ENCODE measurements at regions not wholly inside any gene's neighbourhood (a gene's known extent, or its start where the extent isn't known, plus 50 kb on each side); places are given as distances from the start of the nearest gene placed in this dataset.

DNA sequence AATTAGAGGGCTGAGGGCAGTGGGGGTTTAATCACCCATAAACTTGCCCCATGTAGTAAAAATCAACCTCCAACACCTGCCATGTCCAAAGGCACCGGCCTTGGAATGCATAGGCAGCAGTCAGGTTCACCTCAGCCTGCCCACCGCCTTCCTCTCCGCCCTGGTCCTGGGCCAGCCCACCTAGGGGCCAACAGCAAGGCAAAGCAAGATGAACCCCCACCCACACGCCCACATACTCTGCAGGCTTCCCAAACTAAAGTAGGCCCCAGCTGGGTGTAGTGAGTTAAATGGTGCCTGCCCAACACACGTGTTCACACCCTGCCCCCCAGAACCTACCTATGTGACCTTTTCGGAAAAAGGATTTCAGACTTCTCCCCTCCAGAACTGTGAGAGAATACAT is 92.9 kb upstream of the RAI14 start:
- no peak overlapping the region for H3K4me2 ChIP-seq (ENCODE audit: insufficient read depth, low read length)
- DNase-seq (ENCODE audit: low read depth, low spot score) = no peak
- H3K4me1 ChIP-seq (ENCODE audit: control insufficient read depth, extremely low read depth, insufficient read depth, low read length) = no peaks in the 10 kb centered on the region
- dilution Hi-C loops (cut with MboI; ENCODE audit: extremely low pct_ligation_motif_present, low sequenced_read_pairs) (no loop called here), intact Hi-C loops (cut with micrococcal nuclease) (no loop called here)
- H3K9me1 ChIP-seq (replicated peaks; ENCODE audit: control insufficient read depth, extremely low read depth, insufficient read depth, low read length) = no peaks in the 10 kb centered on the region
- H3K27ac ChIP-seq (ENCODE audit: insufficient read depth, low read depth, low read length) = no peak overlapping the region
- no peaks in the 10 kb centered on the region for H4K20me1 ChIP-seq (replicated peaks; ENCODE audit: control insufficient read depth, extremely low read depth, insufficient read depth, low read length)
- TF ChIP-seq JUN (IDR thresholded peaks at IDR 0.05; ENCODE audit: borderline replicate concordance, insufficient read depth, insufficient read length, low read depth) = no peak
- no peaks in the 10 kb centered on the region for H3K27me3 ChIP-seq (ENCODE audit: control insufficient read depth in 2 of 2, insufficient read depth in 2 of 2, low read length in 2 of 2)
- no peak overlapping the region for H3K4me3 ChIP-seq (replicated peaks in 1 of 3; ENCODE audit: insufficient read depth in 1 of 3, low read depth in 1 of 3, low read length in 3 of 3)
- H3K79me2 ChIP-seq (ENCODE audit: control insufficient read depth, insufficient read depth, low read length) = no peaks in the 10 kb centered on the region
- BruUV-seq (replicated peaks) = no TSS peak
- H3K9ac ChIP-seq (replicated peaks; ENCODE audit: extremely low read depth, insufficient read depth, low read length) = no peak overlapping the region
- H2AFZ ChIP-seq (ENCODE audit: low read depth, low read length) = no peak overlapping the region
- ChIA-PET CTCF (interaction anchor here (1.1 kb wide), 1 partner anchor 10 kb away, joined by 4 read pairs; no protein-coding TSS in a partner anchor), POLR2A (no interaction called here)
- H3K36me3 ChIP-seq (ENCODE audit: control insufficient read depth in 2 of 2, extremely low read depth in 1 of 2, insufficient read depth in 2 of 2, low read length in 2 of 2) = no peaks in the 10 kb centered on the region
- FAIRE-seq = no peak
- no peaks in the 10 kb centered on the region for H3K9me3 ChIP-seq (replicated peaks; ENCODE audit: control insufficient read depth, insufficient read depth, low read length)

- no peaks in the 10 kb centered on the region for H3K4me1 ChIP-seq (ENCODE audit: control insufficient read depth, extremely low read depth, insufficient read depth, low read length)
- H3K4me3 ChIP-seq (replicated peaks in 1 of 3; ENCODE audit: insufficient read depth in 1 of 3, low read depth in 1 of 3, low read length in 3 of 3) = no peak overlapping the region
- no peaks in the 10 kb centered on the region for H3K79me2 ChIP-seq (ENCODE audit: control insufficient read depth, insufficient read depth, low read length)
- no peaks in the 10 kb centered on the region for H4K20me1 ChIP-seq (replicated peaks; ENCODE audit: control insufficient read depth, extremely low read depth, insufficient read depth, low read length)
- intact Hi-C loops (cut with micrococcal nuclease) (no loop called here), dilution Hi-C loops (cut with MboI; ENCODE audit: extremely low pct_ligation_motif_present, low sequenced_read_pairs) (no loop called here)
- ChIA-PET CTCF (interaction anchor here (2.1 kb wide), 1 partner anchor 11 kb away, joined by 7 read pairs; no protein-coding TSS in a partner anchor), POLR2A (no interaction called here)
- H3K27me3 ChIP-seq (ENCODE audit: control insufficient read depth in 2 of 2, insufficient read depth in 2 of 2, low read length in 2 of 2) = no peaks in the 10 kb centered on the region
- H3K9me3 ChIP-seq (replicated peaks; ENCODE audit: control insufficient read depth, insufficient read depth, low read length) = no peaks in the 10 kb centered on the region
- peak overlapping the region; percentile 60 for H2AFZ ChIP-seq (ENCODE audit: low read depth, low read length)
- H3K27ac ChIP-seq (ENCODE audit: insufficient read depth, low read depth, low read length) = no peak overlapping the region
- TF ChIP-seq JUN (IDR thresholded peaks at IDR 0.05; ENCODE audit: borderline replicate concordance, insufficient read depth, insufficient read length, low read depth) (no peak), EZH2 (IDR thresholded peaks at IDR 0.05; ENCODE audit: borderline replicate concordance, low read depth, low read length, severe bottlenecking) (no peak), POLR2A (IDR thresholded peaks at IDR 0.05; ENCODE audit: low read depth, low read length) (no peak), MYC (IDR thresholded peaks at IDR 0.05; ENCODE audit: low read depth, low read length) (no peak), GATA2 (IDR thresholded peaks at IDR 0.05; ENCODE audit: insufficient read depth, insufficient read length, low read depth, low read length) (no peak)
- TF ChIP-seq, protein P1, sequence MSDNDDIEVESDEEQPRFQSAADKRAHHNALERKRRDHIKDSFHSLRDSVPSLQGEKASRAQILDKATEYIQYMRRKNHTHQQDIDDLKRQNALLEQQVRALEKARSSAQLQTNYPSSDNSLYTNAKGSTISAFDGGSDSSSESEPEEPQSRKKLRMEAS (IDR thresholded peaks at IDR 0.05; ENCODE audit: insufficient read depth, insufficient read length) = no peak
- TF ChIP-seq, protein P2, sequence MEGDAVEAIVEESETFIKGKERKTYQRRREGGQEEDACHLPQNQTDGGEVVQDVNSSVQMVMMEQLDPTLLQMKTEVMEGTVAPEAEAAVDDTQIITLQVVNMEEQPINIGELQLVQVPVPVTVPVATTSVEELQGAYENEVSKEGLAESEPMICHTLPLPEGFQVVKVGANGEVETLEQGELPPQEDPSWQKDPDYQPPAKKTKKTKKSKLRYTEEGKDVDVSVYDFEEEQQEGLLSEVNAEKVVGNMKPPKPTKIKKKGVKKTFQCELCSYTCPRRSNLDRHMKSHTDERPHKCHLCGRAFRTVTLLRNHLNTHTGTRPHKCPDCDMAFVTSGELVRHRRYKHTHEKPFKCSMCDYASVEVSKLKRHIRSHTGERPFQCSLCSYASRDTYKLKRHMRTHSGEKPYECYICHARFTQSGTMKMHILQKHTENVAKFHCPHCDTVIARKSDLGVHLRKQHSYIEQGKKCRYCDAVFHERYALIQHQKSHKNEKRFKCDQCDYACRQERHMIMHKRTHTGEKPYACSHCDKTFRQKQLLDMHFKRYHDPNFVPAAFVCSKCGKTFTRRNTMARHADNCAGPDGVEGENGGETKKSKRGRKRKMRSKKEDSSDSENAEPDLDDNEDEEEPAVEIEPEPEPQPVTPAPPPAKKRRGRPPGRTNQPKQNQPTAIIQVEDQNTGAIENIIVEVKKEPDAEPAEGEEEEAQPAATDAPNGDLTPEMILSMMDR (IDR thresholded peaks at IDR 0.05; ENCODE audit: extremely low read depth in 1 of 2, insufficient read depth in 1 of 2, low read depth in 1 of 2, low read length in 2 of 2) = no peak
- BruUV-seq (replicated peaks) = no TSS peak
- FAIRE-seq (no peak), DNase-seq (ENCODE audit: low read depth, low spot score) (no peak)
- H3K9ac ChIP-seq (replicated peaks; ENCODE audit: extremely low read depth, insufficient read depth, low read length) = no peak overlapping the region
- H3K36me3 ChIP-seq (ENCODE audit: control insufficient read depth in 2 of 2, extremely low read depth in 1 of 2, insufficient read depth in 2 of 2, low read length in 2 of 2) = no peaks in the 10 kb centered on the region
- H3K4me2 ChIP-seq (ENCODE audit: insufficient read depth, low read length) = no peak overlapping the region
- H3K9me1 ChIP-seq (replicated peaks; ENCODE audit: control insufficient read depth, extremely low read depth, insufficient read depth, low read length) = no peaks in the 10 kb centered on the region
Measured at GRCh38 chr5:34563931-34564709, 92.0 kb upstream of the RAI14 start.
